Neuronal stem cell (in vitro differentiated cells): ENCODE measurements at regions not wholly inside any gene's neighbourhood (a gene's known extent, or its start where the extent isn't known, plus 50 kb on each side); places are given as distances from the start of the nearest gene placed in this dataset.
"Not testable (repeated sequence)": the region's sequence is repeated elsewhere in the genome, so short reads cannot be mapped to it uniquely, and the experiment has no call there.

Experiments used
- DNase-seq: peaks from one replicate; pipeline ENCODE4 v3.0.0-alpha.2; 2013; ENCODE audit warnings: low spot score
- H2AFZ ChIP-seq: one replicate; pipeline ENCODE4 v1.6.1; 2013; ENCODE audit warnings: mild to moderate bottlenecking, low read length, inconsistent platforms
- H2AK5ac ChIP-seq: 2 replicates; pipeline ENCODE4 v1.6.1; 2013; ENCODE audit warnings: low read depth, mild to moderate bottlenecking, inconsistent platforms, low read length, moderate library complexity, mixed read lengths
- H2BK120ac ChIP-seq: 2 replicates; pipeline ENCODE4 v1.6.1; 2013; ENCODE audit warnings: low read depth, mild to moderate bottlenecking, inconsistent platforms, low read length, moderate library complexity, mixed read lengths
- H2BK12ac ChIP-seq: one replicate; pipeline ENCODE4 v1.6.1; 2013; ENCODE audit warnings: low read length, inconsistent platforms
- H2BK15ac ChIP-seq: 2 replicates; pipeline ENCODE4 v1.6.1; 2013; ENCODE audit warnings: mild to moderate bottlenecking, low read length, inconsistent platforms, mixed read lengths
- H2BK5ac ChIP-seq: one replicate; pipeline ENCODE4 v1.6.1; 2013; ENCODE audit warnings: inconsistent platforms, mild to moderate bottlenecking, low read length, moderate library complexity
- H3K14ac ChIP-seq: one replicate; pipeline ENCODE4 v1.6.1; 2013; ENCODE audit warnings: low read length, inconsistent platforms
- H3K18ac ChIP-seq: 2 replicates; pipeline ENCODE4 v1.6.1; 2013; ENCODE audit warnings: low read length, inconsistent platforms
- H3K23ac ChIP-seq: 2 replicates; pipeline ENCODE4 v1.6.1; 2013; ENCODE audit warnings: low read depth, mild to moderate bottlenecking, mixed read lengths, low read length, inconsistent platforms; ENCODE audit not compliant: poor library complexity
- H3K27ac ChIP-seq: replicated peaks from 3 replicates; pipeline ENCODE4 v1.5.1; 2013; ENCODE audit warnings: low read length, inconsistent platforms
- H3K27me3 ChIP-seq, 3 experiments: 2 replicates each; pipeline ENCODE4 v1.6.1; 2013; ENCODE audit warnings: low read length in 3 of 3, mild to moderate bottlenecking in 2 of 3, inconsistent platforms in 1 of 3, low read depth in 1 of 3, mixed read lengths in 1 of 3, moderate library complexity in 1 of 3; ENCODE audit not compliant: control insufficient read depth in 3 of 3, insufficient read depth in 3 of 3
- H3K36me3 ChIP-seq, 2 donors: replicated peaks in 1 of 2; 2 replicates each; pipeline ENCODE4 v1.6.1; 2013; ENCODE audit warnings: low read length in 2 of 2; ENCODE audit not compliant: control insufficient read depth in 2 of 2, insufficient read depth in 2 of 2
- H3K4ac ChIP-seq: 2 replicates; pipeline ENCODE4 v1.6.1; 2013; ENCODE audit warnings: inconsistent platforms, mild to moderate bottlenecking, low read length, moderate library complexity
- H3K4me1 ChIP-seq, 2 donors: 1 replicate in 1 of 2; 2 replicates in 1 of 2; pipeline ENCODE4 v1.6.1; 2013; ENCODE audit warnings: low read length in 2 of 2, low read depth in 1 of 2; ENCODE audit not compliant: control insufficient read depth in 2 of 2, insufficient read depth in 1 of 2
- H3K4me2 ChIP-seq: one replicate; pipeline ENCODE4 v1.6.1; 2013; ENCODE audit warnings: mild to moderate bottlenecking, low read length, inconsistent platforms; ENCODE audit not compliant: insufficient read depth, poor library complexity, severe bottlenecking
- H3K4me3 ChIP-seq, 2 donors: 2 replicates each; pipeline ENCODE4 v1.5.1; 2013; ENCODE audit warnings: low read length in 2 of 2, mild to moderate bottlenecking in 2 of 2, inconsistent platforms in 1 of 2, moderate library complexity in 1 of 2
- H3K79me1 ChIP-seq: one replicate; pipeline ENCODE4 v1.6.1; 2013; ENCODE audit warnings: low read depth, mild to moderate bottlenecking, inconsistent platforms, low read length, moderate library complexity
- H3K9ac ChIP-seq: one replicate; pipeline ENCODE4 v1.6.1; 2013; ENCODE audit warnings: mild to moderate bottlenecking, low read depth, low read length, inconsistent platforms; ENCODE audit not compliant: poor library complexity
- H3K9me3 ChIP-seq, 2 donors: replicated peaks in 1 of 2; 2 replicates each; pipeline versions ENCODE3 to v1.6.1; 2013; ENCODE audit warnings: low read length in 2 of 2, mild to moderate bottlenecking in 2 of 2, inconsistent platforms in 1 of 2, low read depth in 1 of 2, mixed read lengths in 1 of 2, moderate library complexity in 1 of 2; ENCODE audit not compliant: control insufficient read depth in 2 of 2, insufficient read depth in 1 of 2
- H4K8ac ChIP-seq: one replicate; pipeline ENCODE4 v1.6.1; 2013; ENCODE audit warnings: low read depth, mild to moderate bottlenecking, inconsistent platforms, low read length, moderate library complexity
- H4K91ac ChIP-seq: one replicate; pipeline ENCODE4 v1.6.1; 2013; ENCODE audit warnings: low read length, low read depth, mild to moderate bottlenecking, inconsistent platforms; ENCODE audit not compliant: poor library complexity
- WGBS, 2 donors: extraction: QIAGEN DNeasy Blood & Tissue Kit; methylation state at CpG; one replicate each; pipeline ENCODE4 v1.1.7; 2013; ENCODE audit warnings: missing lambda C conversion rate in 2 of 2, mixed read lengths in 1 of 2; ENCODE audit not compliant: insufficient read length in 2 of 2, insufficient replicate concordance in 1 of 2; ENCODE audit errors: extremely low coverage in 2 of 2; 5-methylcytosine and 5-hydroxymethylcytosine counted together

- Histone ChIP-seq H3K9ac (peak overlapping the region; percentile 78), H3K4me3 (peak overlapping the region in 1 of 2 donors; percentile 47), H3K14ac (peak overlapping the region; percentile 39)
- no CpG with 5 or more reads among the region's 15 CpGs for WGBS, 2 donors
- H3K18ac ChIP-seq, H3K9me3 ChIP-seq, DNase-seq, H3K27me3 ChIP-seq, H3K27ac ChIP-seq, H3K23ac ChIP-seq, H2BK12ac ChIP-seq, H4K8ac ChIP-seq, H3K36me3 ChIP-seq, H4K91ac ChIP-seq, H2AFZ ChIP-seq, H2BK120ac ChIP-seq, H2BK15ac ChIP-seq, H3K4me2 ChIP-seq, H2BK5ac ChIP-seq, H3K79me1 ChIP-seq, H2AK5ac ChIP-seq, H3K4ac ChIP-seq, H3K4me1 ChIP-seq: not testable (repeated sequence)
These were observed 60.7 kb upstream of the PPP2R2D start for GRCh38 chr10:131839880-131840787.

DNA sequence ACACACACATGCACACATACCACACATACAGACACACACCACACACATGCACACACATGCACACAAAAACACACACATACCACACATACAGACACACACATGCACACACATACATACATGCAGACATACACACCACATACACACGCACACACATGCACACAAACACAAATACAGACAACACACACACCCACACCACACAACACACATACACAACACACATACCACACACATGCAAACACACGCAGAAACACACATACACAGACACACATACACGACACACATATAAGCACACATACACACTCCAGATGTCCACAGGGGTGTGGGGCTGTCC, 60.1 kb upstream of the PPP2R2D start:
- Histone ChIP-seq H2BK12ac (no peak overlapping the region), H3K36me3 (peaks cover 0 to 4% of the 10 kb centered on the region in 2 donors), H3K4me3 (peak overlapping the region in 1 of 2 donors; percentile 47), H3K9me3 (peaks cover 0 to 5% of the 10 kb centered on the region in 2 donors), H2BK120ac (no peak overlapping the region), H3K27me3 (peaks cover 0 to 1% (median 0%) of the 10 kb centered on the region in 3 experiments), H3K23ac (peak overlapping the region; percentile 57), H4K91ac (no peak overlapping the region), H3K9ac (peak overlapping the region; percentile 78), H2BK5ac (no peak overlapping the region), H4K8ac (no peak overlapping the region), H3K14ac (peak overlapping the region; percentile 39), H2AFZ (no peak overlapping the region), H2BK15ac (no peak overlapping the region), H2AK5ac (peak overlapping the region; percentile 2), H3K18ac (peak overlapping the region; percentile 65), H3K27ac (no peak overlapping the region), H3K4ac (no peak overlapping the region), H3K4me2 (no peak overlapping the region), H3K4me1 (peaks cover 0 to 5% of the 10 kb centered on the region in 2 donors), H3K79me1 (peaks cover 3% of the 10 kb centered on the region)
- WGBS, 2 donors, result 100% methylated on average over 1 of the region's 3 CpGs; no CpG with 5 or more reads in 1 of the 2 donors
- no peak for DNase-seq

- peak overlapping the region; percentile 10 for H3K4ac ChIP-seq
- H2BK120ac ChIP-seq, result no peak overlapping the region
- peak overlapping the region; percentile 57 for H3K23ac ChIP-seq
- H3K79me1 ChIP-seq, result peaks cover 3% of the 10 kb centered on the region
- H3K4me3 ChIP-seq, result no peak overlapping the region
- H2BK5ac ChIP-seq, result peak overlapping the region; percentile 53
- no peak overlapping the region for H4K91ac ChIP-seq
- peaks cover 0 to 5% of the 10 kb centered on the region in 2 donors for H3K9me3 ChIP-seq
- H3K36me3 ChIP-seq, result peaks cover 0 to 4% of the 10 kb centered on the region in 2 donors
- peak overlapping the region; percentile 84 for H3K18ac ChIP-seq
- no peak overlapping the region for H3K27ac ChIP-seq
- peak overlapping the region; percentile 39 for H3K14ac ChIP-seq
- H2AFZ ChIP-seq, result no peak overlapping the region
- H3K4me1 ChIP-seq, result peaks cover 0 to 5% of the 10 kb centered on the region in 2 donors
- no peak overlapping the region for H3K4me2 ChIP-seq
- peak overlapping the region; percentile 64 for H2BK15ac ChIP-seq
- DNase-seq, result no peak
- H4K8ac ChIP-seq, result no peak overlapping the region
- peak overlapping the region; percentile 81 for H2AK5ac ChIP-seq
- H3K27me3 ChIP-seq, result peaks cover 0 to 2% (median 0%) of the 10 kb centered on the region in 3 experiments
- no CpG with 5 or more reads among the region's 19 CpGs for WGBS, 2 donors
- peak overlapping the region; percentile 60 for H3K9ac ChIP-seq
- peak overlapping the region; percentile 94 for H2BK12ac ChIP-seq
These were observed 59.6 kb upstream of the PPP2R2D start for GRCh38 chr10:131841131-131841660.

GRCh38 chr10:131841661-131842139, 59.1 kb upstream of the PPP2R2D start:
- Histone ChIP-seq H3K14ac (peak overlapping the region; percentile 21), H3K4me3 (no peak overlapping the region), H2BK12ac (peak overlapping the region; percentile 94), H3K9me3 (peaks cover 0 to 5% of the 10 kb centered on the region in 2 donors), H2BK15ac (peak overlapping the region; percentile 64), H2BK5ac (peak overlapping the region; percentile 53), H3K23ac (no peak overlapping the region), H3K4ac (peak overlapping the region; percentile 10), H3K9ac (peak overlapping the region; percentile 60), H3K18ac (peak overlapping the region; percentile 84), H2AFZ (no peak overlapping the region), H3K4me2 (no peak overlapping the region), H2AK5ac (peak overlapping the region; percentile 81), H4K91ac (no peak overlapping the region), H3K79me1 (peaks cover 3% of the 10 kb centered on the region), H3K27ac (no peak overlapping the region), H3K36me3 (peaks cover 0 to 4% of the 10 kb centered on the region in 2 donors), H3K27me3 (peaks cover 0 to 2% (median 0%) of the 10 kb centered on the region in 3 experiments), H2BK120ac (no peak overlapping the region), H3K4me1 (peaks cover 0 to 5% of the 10 kb centered on the region in 2 donors), H4K8ac (peak overlapping the region; percentile 65)
- WGBS, 2 donors, result no CpG with 5 or more reads among the region's 19 CpGs
- no peak for DNase-seq
